GM19035 (cell line): ENCODE measurements at regions not wholly inside any gene's neighbourhood (a gene's known extent, or its start where the extent isn't known, plus 50 kb on each side); places are given as distances from the start of the nearest gene placed in this dataset.
A peak's percentile ranks its signal among the peaks of the same experiment; 100 is the strongest.
"Not testable (repeated sequence)": the region's sequence is repeated elsewhere in the genome, so short reads cannot be mapped to it uniquely, and the experiment has no call there.

Source experiments
- ATAC-seq: cut with Tn5 transposase; IDR thresholded peaks from one replicate; pipeline ENCODE4 v1.9.1; 2021; ENCODE audit not compliant: unreplicated experiment

GRCh38 chr14:71355324-71356201 is 448.3 kb downstream of the PCNX1 start:
- ATAC-seq = peak; percentile 58

GRCh38 chr14:71358209-71358931 is 451.1 kb downstream of the PCNX1 start:
- no peak for ATAC-seq

- not testable (repeated sequence) for ATAC-seq
These were observed 451.7 kb downstream of the PCNX1 start for GRCh38 chr14:71358932-71359421.

- no peak for ATAC-seq
These were observed 452.6 kb downstream of the PCNX1 start for GRCh38 chr14:71359823-71360222.

GRCh38 chr14:71361336-71361735 is 454.1 kb downstream of the PCNX1 start:
- ATAC-seq = no peak

- ATAC-seq = no peak
These were observed 454.6 kb downstream of the PCNX1 start for GRCh38 chr14:71361874-71362273.

GRCh38 chr14:71362282-71362681 is 455.0 kb downstream of the PCNX1 start:
- ATAC-seq = no peak

- ATAC-seq = no peak
These were observed 455.8 kb downstream of the PCNX1 start for GRCh38 chr14:71362920-71363584.

GRCh38 chr14:71363946-71364925 is 457.0 kb downstream of the PCNX1 start:
- no peak for ATAC-seq

DNA sequence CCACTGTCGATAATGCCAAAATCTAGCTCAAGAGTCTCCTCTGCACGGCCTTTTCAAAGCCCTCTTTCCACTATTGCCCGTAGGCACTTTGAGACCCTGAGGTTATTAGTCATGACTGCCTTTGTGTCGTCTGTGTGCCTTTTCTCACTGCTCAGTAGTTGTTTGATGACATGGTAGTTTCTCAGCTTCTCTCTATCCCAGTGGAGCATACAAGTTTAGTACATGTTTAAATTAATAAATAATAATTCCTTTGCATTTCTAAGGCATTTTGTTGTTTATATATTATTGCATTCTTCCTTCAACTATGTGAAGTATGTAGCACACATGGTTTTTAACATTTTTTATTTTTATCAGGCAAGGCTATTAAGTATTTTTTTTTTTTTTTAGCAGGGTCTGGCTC is 458.1 kb downstream of the PCNX1 start:
- no peak for ATAC-seq

DNA sequence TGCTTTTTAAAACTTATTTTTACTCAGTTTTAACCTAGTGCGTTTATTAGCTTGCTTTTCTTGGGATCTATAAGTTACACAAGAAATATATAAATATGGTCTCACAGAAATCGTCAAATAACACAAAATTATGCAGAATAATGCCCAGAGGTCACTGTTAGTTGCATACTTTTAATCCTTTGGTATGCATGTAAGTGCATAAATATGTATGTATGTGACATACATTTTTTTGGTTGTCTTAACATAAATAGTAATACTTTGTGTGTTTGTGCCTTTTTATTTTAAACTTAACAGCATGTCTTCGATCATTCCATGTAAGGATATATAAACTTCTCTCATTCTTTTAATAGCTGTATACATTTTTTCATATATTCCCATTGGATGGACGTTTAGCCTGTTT is 459.6 kb downstream of the PCNX1 start:
- ATAC-seq = no peak

DNA sequence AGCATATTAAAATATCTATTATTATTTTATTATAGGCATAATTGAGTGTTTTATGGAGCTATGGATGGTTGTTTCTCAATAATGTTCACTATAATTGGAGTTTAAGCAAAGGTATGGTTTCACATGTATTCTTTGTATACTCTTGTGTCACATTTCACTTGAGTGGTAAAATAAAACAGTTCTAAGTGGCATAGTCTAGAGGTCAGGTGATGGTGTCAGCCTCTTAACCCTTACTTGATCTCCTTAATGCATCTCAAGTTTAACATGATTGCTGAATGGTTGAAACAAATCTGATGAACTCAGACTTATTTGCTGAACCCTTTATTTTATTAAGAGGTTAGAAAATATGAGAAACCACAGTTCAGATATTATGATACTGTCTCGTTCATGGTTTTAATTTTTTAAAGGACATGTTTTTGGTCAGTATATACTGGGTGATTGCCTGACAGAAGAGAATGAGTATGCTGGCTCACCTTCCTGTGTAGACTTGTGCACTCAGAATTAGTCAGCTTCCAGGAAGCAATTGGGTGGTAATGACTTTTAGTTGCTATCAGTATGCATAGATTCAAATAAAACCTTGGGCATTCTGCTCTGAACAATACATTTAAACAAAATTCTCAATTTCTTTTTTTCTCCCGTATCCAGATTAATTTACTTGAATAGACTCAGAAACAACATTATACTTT is 464.6 kb downstream of the PCNX1 start:
- ATAC-seq = no peak

- ATAC-seq = no peak
These were observed 465.2 kb downstream of the PCNX1 start for GRCh38 chr14:71372411-71372838.

GRCh38 chr14:71373773-71374172 is 466.5 kb downstream of the PCNX1 start:
- no peak for ATAC-seq

GRCh38 chr14:71374989-71375388 is 467.7 kb downstream of the PCNX1 start:
- no peak for ATAC-seq

GRCh38 chr14:71377099-71377498 is 469.8 kb downstream of the PCNX1 start:
- ATAC-seq = no peak

DNA sequence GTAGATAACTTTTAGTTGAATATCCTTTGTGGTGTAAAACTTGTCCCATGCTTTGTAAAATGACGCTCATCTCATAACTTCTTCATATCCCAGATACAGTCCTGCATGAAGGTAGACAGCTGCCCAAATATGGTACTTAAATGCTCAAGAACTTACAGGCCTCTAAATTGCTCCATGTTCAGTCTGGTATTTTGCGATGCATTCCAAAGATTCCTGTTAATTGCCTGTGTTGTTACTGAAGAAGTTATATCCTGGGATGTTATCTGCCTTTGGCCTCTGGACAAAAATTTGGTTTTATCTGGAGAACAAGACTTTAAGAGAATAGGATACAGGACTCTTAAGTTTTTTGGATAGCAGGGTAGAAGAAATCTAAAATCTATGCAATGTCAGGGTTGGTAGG is 473.0 kb downstream of the PCNX1 start:
- no peak for ATAC-seq

GRCh38 chr14:71381814-71382213 is 474.6 kb downstream of the PCNX1 start:
- ATAC-seq = no peak

DNA sequence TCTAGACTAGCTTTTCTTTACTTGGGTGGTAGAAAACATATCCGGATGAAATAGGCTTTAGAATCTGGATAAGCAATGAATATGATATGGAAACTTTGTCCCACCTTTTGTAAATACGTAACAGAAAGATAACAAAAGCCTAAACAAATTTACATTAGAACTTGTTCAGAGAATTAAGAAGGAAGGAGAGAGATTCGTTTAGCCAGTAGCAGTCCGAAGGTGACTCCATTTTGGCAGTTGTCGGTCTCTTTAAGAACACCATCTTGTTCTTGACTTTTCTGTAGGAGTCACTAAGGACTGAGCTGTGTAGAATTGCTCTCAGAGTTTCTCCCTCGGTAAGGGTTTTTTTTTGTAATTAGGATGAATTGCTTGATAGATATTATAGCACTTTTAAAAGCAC is 475.1 kb downstream of the PCNX1 start:
- ATAC-seq = no peak

DNA sequence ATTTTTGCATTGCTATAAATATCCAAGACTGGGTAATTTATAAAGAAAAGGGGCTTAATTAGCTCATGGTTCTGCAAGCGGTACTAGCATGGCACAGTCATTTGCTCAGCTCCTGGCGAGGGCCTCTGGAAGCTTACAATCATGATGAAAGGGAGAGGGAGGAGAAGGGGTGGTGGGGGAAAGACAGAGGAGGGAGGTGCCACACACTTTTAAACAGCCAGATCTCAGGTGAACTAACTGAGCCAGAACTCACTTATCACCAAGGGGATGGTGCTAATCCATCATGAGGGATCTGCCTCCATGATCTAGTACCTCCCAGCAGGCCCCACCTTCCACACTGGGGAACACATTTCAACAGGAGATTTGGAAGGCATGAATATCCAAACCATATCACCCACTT is 476.3 kb downstream of the PCNX1 start:
- ATAC-seq = no peak
